Loucy (cell line): ENCODE measurements at regions not wholly inside any gene's neighbourhood (a gene's known extent, or its start where the extent isn't known, plus 50 kb on each side); places are given as distances from the start of the nearest gene placed in this dataset.

ENCODE experiments used
- H2AFZ ChIP-seq: fragments of 200-600 bp; sonication (generic); 2 replicates; pipeline ENCODE4 v1.6.0; 2016; ENCODE audit warnings: antibody characterized with exemption, mild to moderate bottlenecking, low read length, moderate library complexity
- H3F3A ChIP-seq: fragments of 200-600 bp; 2 replicates; pipeline ENCODE4 v1.6.0; 2016; ENCODE audit warnings: antibody characterized with exemption, low read depth, mild to moderate bottlenecking
- H3K27me3 ChIP-seq: fragments of 200-600 bp; sonication (generic); 2 replicates; pipeline ENCODE4 v1.6.1; 2014; ENCODE audit warnings: low read length, mild to moderate bottlenecking; ENCODE audit not compliant: insufficient read depth, poor library complexity, severe bottlenecking
- H3K36me3 ChIP-seq: fragments of 200-600 bp; sonication (generic); 2 replicates; pipeline ENCODE4 v1.6.1; 2016; ENCODE audit warnings: low read length; ENCODE audit not compliant: insufficient read depth
- H3K4me1 ChIP-seq: fragments of 200-600 bp; sonication (generic); 2 replicates; pipeline ENCODE4 v1.5.1; 2014; ENCODE audit warnings: low read length, mild to moderate bottlenecking; ENCODE audit not compliant: insufficient read depth, poor library complexity, severe bottlenecking
- H3K4me2 ChIP-seq: fragments of 200-600 bp; sonication (generic); 2 replicates; pipeline ENCODE4 v1.6.0; 2014; ENCODE audit warnings: antibody characterized with exemption, low read length, low read depth, mild to moderate bottlenecking; ENCODE audit not compliant: poor library complexity, severe bottlenecking
- H3K4me3 ChIP-seq: fragments of 200-600 bp; sonication (generic); 2 replicates; pipeline ENCODE4 v1.5.1; 2014; ENCODE audit warnings: low read length, mild to moderate bottlenecking, mixed read lengths; ENCODE audit not compliant: poor library complexity, severe bottlenecking
- H3K79me2 ChIP-seq: fragments of 200-600 bp; sonication (generic); 2 replicates; pipeline ENCODE4 v1.6.1; 2014; ENCODE audit warnings: low read length; ENCODE audit not compliant: insufficient read depth
- H3K9ac ChIP-seq: fragments of 200-600 bp; sonication (generic); 2 replicates; pipeline ENCODE4 v1.6.0; 2014; ENCODE audit warnings: mild to moderate bottlenecking, low read depth, low read length, moderate library complexity; ENCODE audit not compliant: poor library complexity, severe bottlenecking
- H3K9me2 ChIP-seq: fragments of 200-600 bp; sonication (generic); replicated peaks from 2 replicates; pipeline ENCODE4 v1.6.1; 2016; ENCODE audit warnings: low read depth, low read length, mixed read lengths
- H3K9me3 ChIP-seq: fragments of 200-600 bp; sonication (generic); 2 replicates; pipeline ENCODE4 v1.6.1; 2014; ENCODE audit warnings: mild to moderate bottlenecking, antibody characterized with exemption, low read length, low read depth; ENCODE audit not compliant: insufficient read depth
- H4K20me1 ChIP-seq: fragments of 200-600 bp; sonication (generic); 2 replicates; pipeline ENCODE4 v1.6.0; 2014; ENCODE audit warnings: antibody characterized with exemption, low read length, mild to moderate bottlenecking; ENCODE audit not compliant: insufficient read depth, poor library complexity, severe bottlenecking
- EZH2phosphoT487 ChIP-seq: fragments of 200-600 bp; IDR thresholded peaks from 2 replicates; pipeline ENCODE4 v1.6.1; 2018; ENCODE audit warnings: antibody characterized with exemption, mild to moderate bottlenecking, moderate library complexity, borderline replicate concordance
- TF ChIP-seq, protein P1 (sequence below): fragments of 200-600 bp; sonication (generic); conservative IDR thresholded peaks from 2 replicates; pipeline ENCODE4 v1.5.1; 2014; ENCODE audit warnings: mild to moderate bottlenecking, antibody characterized with exemption, low read length

DNA sequence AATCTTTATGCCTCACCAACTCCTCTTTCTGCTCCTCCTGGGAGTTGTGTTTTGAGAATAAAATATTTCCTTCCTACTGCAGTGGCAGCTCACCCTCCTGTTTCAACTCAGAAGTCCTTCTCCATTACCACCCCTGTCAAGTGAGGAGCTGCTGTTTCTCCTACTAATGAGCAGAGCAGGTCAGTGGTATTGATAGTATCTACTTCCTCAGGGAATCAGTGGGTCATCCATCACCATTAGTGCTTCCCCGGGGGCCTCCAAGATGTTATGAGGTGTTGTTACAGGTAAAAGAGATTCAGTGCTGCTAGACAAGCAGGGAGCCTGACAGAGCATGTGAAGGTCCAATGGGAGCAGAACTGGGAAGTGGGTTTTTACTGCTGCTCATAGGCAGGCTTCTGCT is 795.2 kb downstream of the REEP3 start:
- H3K79me2 ChIP-seq: no peaks in the 10 kb centered on the region
- H3K9me3 ChIP-seq: no peaks in the 10 kb centered on the region
- H3F3A ChIP-seq: no peaks in the 10 kb centered on the region
- no peak overlapping the region for H3K4me2 ChIP-seq
- H4K20me1 ChIP-seq: no peaks in the 10 kb centered on the region
- no peak overlapping the region for H3K4me3 ChIP-seq
- H3K9me2 ChIP-seq: 0 out of 2 replicates have a peak, but pooled peaks cover 6% of the 10 kb centered on the region
- TF ChIP-seq, protein P1, sequence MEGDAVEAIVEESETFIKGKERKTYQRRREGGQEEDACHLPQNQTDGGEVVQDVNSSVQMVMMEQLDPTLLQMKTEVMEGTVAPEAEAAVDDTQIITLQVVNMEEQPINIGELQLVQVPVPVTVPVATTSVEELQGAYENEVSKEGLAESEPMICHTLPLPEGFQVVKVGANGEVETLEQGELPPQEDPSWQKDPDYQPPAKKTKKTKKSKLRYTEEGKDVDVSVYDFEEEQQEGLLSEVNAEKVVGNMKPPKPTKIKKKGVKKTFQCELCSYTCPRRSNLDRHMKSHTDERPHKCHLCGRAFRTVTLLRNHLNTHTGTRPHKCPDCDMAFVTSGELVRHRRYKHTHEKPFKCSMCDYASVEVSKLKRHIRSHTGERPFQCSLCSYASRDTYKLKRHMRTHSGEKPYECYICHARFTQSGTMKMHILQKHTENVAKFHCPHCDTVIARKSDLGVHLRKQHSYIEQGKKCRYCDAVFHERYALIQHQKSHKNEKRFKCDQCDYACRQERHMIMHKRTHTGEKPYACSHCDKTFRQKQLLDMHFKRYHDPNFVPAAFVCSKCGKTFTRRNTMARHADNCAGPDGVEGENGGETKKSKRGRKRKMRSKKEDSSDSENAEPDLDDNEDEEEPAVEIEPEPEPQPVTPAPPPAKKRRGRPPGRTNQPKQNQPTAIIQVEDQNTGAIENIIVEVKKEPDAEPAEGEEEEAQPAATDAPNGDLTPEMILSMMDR: no peak
- TF ChIP-seq EZH2phosphoT487: no peak
- no peaks in the 10 kb centered on the region for H3K36me3 ChIP-seq
- H3K27me3 ChIP-seq: no peaks in the 10 kb centered on the region
- no peaks in the 10 kb centered on the region for H3K4me1 ChIP-seq
- no peak overlapping the region for H2AFZ ChIP-seq
- no peak overlapping the region for H3K9ac ChIP-seq

DNA sequence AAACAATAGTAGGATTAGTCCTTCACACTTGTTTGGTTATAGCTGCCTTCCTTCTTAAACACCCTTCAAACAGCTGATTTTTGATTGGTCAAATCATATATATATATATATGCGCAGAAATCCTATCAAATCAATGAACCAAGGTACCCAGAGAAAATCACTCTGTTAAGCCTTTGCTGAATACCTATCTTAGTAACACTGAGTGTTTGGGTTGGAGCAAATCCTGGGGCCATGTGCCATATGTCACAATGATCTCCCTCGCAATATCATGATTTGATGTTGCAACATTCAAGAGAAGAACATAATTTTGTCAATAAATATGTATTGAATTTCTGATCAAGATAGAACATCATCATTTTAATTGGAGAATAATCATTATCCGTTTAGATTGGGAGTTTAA is 795.6 kb downstream of the REEP3 start:
- Histone ChIP-seq H4K20me1 (no peaks in the 10 kb centered on the region), H3K79me2 (no peaks in the 10 kb centered on the region), H2AFZ (no peak overlapping the region), H3K9me3 (no peaks in the 10 kb centered on the region), H3K36me3 (no peaks in the 10 kb centered on the region), H3F3A (no peaks in the 10 kb centered on the region), H3K4me1 (no peaks in the 10 kb centered on the region), H3K9ac (no peak overlapping the region), H3K4me2 (no peak overlapping the region), H3K9me2 (0 out of 2 replicates have a peak, but pooled peaks cover 6% of the 10 kb centered on the region), H3K4me3 (no peak overlapping the region), H3K27me3 (no peaks in the 10 kb centered on the region)
- TF ChIP-seq EZH2phosphoT487: no peak
- TF ChIP-seq, protein P1: no peak

DNA sequence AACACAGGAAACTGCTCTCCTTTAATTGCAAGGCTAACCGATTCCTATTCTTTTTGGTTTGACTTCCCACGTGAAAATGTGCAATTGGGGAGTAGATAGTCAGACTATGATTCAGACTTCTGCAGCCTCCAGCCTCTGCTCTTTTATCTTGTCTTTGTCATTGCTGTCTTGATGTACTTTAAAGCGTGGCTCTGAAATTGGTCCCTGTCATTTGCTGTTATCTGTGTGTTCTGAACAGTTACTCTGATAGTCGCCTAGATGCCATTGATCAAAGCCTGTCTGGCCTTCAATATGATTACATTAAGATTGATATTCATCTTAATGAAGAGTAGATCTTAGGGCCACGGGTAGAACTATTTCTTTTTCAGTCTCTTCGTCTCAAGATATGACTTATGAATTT is 799.2 kb downstream of the REEP3 start:
- Histone ChIP-seq H3K9ac (no peak overlapping the region), H3K4me3 (no peak overlapping the region), H4K20me1 (no peaks in the 10 kb centered on the region), H3K27me3 (no peaks in the 10 kb centered on the region), H3K79me2 (no peaks in the 10 kb centered on the region), H3K36me3 (no peaks in the 10 kb centered on the region), H3K4me1 (no peaks in the 10 kb centered on the region), H3K4me2 (no peak overlapping the region), H3K9me3 (0 out of 2 replicates have a peak, but pooled peaks cover 6% of the 10 kb centered on the region), H2AFZ (no peak overlapping the region), H3F3A (no peaks in the 10 kb centered on the region), H3K9me2 (0 out of 2 replicates have a peak, but pooled peaks cover 6% of the 10 kb centered on the region)
- TF ChIP-seq, protein P1: no peak
- TF ChIP-seq EZH2phosphoT487: no peak
